ENCODE measurements at regions not wholly inside any gene's neighbourhood (a gene's known extent, or its start where the extent isn't known, plus 50 kb on each side); places are given as distances from the start of the nearest gene placed in this dataset.

DNA sequence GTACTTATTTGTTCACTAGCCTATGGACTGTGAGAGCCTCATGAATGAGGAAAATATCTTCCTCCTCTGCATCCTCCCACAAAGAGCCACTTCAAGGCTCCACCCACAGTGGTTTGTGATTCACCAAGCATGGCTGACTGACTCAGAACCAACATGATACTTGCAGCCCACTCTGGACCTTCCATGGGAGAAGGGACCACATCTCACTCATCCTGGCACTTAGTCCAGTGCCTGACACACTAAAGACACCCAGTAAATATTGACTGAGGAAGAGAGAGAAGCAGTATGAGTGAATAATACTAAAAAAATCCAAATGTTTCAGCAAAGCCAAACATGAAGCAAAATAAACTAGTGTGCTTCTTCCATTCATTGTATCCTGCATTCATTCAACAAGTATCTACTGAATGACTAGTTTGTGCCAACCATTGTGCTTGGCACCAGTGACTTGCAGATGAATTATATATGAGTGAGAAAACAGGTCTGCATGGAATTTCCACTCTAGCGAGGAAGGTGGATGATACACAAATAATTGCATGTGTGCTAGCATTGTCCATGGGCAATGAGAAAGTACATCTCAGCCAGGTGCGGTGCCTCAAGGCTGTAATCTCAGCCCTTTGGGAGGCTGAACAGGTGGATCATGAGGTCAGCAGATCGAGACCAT is 54.9 kb upstream of the BLID start:
- DNase-seq: no peak

DNA sequence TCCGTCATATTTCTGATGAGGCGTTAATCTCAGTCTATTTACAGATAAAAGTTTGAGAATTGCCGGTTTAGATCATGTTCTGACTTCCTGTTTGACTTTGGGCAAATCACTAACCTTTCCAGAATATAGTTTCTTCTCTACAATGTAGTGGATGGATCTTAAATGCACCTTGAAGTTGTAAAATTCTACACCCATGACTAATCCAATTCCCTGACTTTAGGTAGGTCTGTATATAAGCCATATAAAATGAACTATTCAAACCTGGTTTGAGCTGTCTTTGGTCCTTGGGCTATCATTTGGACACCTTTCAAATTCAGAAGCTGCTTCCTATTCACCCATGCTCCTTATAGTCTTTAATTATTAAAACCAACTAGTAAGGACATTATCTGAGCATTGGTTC is 52.2 kb upstream of the BLID start:
- no peak for DNase-seq

DNA sequence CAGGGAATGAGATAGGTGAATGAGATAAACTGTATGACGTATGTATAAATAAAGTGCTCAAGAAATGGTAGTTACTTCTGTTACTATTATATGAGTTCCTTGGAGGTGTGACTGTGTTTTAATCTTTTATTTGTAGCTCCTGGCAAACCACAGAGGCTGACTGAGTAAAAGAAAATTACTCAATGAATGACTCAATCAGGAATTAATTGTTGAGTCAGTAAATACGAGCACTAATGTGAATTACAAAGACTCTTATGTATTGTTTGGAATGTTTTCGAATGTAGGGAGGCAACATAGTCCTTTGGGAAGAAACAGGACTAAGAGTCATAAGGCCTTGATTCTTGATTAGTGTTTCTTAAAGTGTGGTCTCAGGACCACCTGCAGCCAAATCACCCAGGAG is 51.1 kb upstream of the BLID start:
- no peak for DNase-seq

DNA sequence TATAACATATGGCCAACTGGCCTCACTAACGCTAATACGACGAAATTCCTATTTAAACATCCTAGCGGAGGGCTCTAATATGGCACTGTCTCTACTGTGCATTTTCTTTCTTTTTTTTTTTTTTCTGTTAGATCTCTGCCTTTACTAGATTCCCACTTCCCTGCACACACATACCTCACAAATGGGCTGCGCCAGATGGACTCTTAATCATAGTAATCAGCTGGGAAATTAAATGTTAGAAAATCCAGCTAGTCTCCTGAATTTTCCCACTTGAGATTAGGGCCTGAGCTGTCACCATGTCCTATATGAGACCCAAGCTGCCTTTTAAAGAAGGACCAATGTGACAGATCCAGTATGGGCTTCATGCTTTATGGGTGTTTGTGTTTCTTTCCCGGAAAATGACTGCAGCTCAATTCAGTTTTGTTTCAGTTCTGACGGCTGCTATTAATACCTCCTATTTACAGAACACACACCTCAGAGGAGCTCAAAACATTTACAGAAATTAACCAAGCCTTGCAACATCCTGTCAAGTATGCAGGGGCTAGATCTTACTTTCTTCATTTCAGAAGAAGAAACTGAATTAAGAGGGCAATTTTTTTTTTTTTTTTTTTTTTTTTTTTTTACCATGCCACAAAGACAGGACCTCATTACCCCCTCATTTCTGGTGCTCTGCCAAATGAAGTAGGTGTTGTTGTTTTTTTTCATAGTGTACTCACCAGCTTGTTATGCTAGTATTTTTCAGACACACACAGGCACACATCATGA is 49.8 kb upstream of the BLID start:
- DNase-seq: no peak
